Kidney (tissue), 13 donors: ENCODE measurements at regions not wholly inside any gene's neighbourhood (a gene's known extent, or its start where the extent isn't known, plus 50 kb on each side); places are given as distances from the start of the nearest gene placed in this dataset.

Source experiments
- DNase-seq, 5 donors: peaks; one replicate each; pipeline ENCODE4 v3.0.0-alpha.2; 2013 to 2020
- FAIRE-seq: peaks from 2 replicates; lab custom pipeline; 2012; peaks lifted over from hg19 to GRCh38; lab: Jason Lieb, UNC
- H3K27ac ChIP-seq, 2 donors: one replicate each; pipeline ENCODE4 v1.7.0; 2013; ENCODE audit warnings: low read depth in 2 of 2, low read length in 2 of 2, inconsistent platforms in 1 of 2
- H3K27me3 ChIP-seq: one replicate; pipeline ENCODE4 v1.7.1; 2013; ENCODE audit warnings: low read length, inconsistent platforms; ENCODE audit not compliant: control insufficient read depth, insufficient read depth
- H3K36me3 ChIP-seq, 3 donors: one replicate each; pipeline versions ENCODE4 v1.7.0 to v1.7.1; 2013; ENCODE audit warnings: low read length in 3 of 3, control low read depth in 1 of 3, inconsistent platforms in 1 of 3; ENCODE audit not compliant: insufficient read depth in 3 of 3, control insufficient read depth in 2 of 3
- H3K4me1 ChIP-seq, 3 donors: one replicate each; pipeline versions ENCODE4 v1.7.0 to v1.7.1; 2013; ENCODE audit warnings: low read length in 3 of 3, inconsistent platforms in 1 of 3, low read depth in 1 of 3; ENCODE audit not compliant: control insufficient read depth in 2 of 3, insufficient read depth in 2 of 3
- H3K4me3 ChIP-seq, 3 donors: one replicate each; pipeline versions ENCODE4 v1.7.0 to v1.8.1; 2013; ENCODE audit warnings: low read length in 3 of 3, control low read depth in 1 of 3, inconsistent platforms in 1 of 3
- H3K9ac ChIP-seq, 3 donors: one replicate each; pipeline versions ENCODE4 v1.7.0 to v1.7.1; 2013; ENCODE audit warnings: low read length in 3 of 3, control low read depth in 1 of 3, inconsistent platforms in 1 of 3
- H3K9me3 ChIP-seq, 3 donors: one replicate each; pipeline versions ENCODE4 v1.7.0 to v1.7.1; 2013; ENCODE audit warnings: low read length in 3 of 3, control low read depth in 1 of 3, inconsistent platforms in 1 of 3; ENCODE audit not compliant: control insufficient read depth in 2 of 3, insufficient read depth in 1 of 3
- intact Hi-C: fragments of 100-400 bp; cut with DNase I; formaldehyde crosslinking; loops from one replicate; pipeline ENCODE4 v1.11.1; 2022
- TF ChIP-seq, protein P1 (sequence below): IDR thresholded peaks from 3 replicates; pipeline ENCODE4 v1.5.1; 2012; ENCODE audit warnings: mild to moderate bottlenecking, moderate library complexity, borderline replicate concordance; ENCODE audit not compliant: insufficient read depth; ENCODE audit errors: extremely low read depth
- donor health status: control.
- donor health status: control.
- donor health status: control.
- donor health status: control.
- donor health status: control.
- donor health status: DM: yes; HTN: yes; CAD: no.
- donor health status: Normal renal cell carcinoma (clear cell type).

DNA sequence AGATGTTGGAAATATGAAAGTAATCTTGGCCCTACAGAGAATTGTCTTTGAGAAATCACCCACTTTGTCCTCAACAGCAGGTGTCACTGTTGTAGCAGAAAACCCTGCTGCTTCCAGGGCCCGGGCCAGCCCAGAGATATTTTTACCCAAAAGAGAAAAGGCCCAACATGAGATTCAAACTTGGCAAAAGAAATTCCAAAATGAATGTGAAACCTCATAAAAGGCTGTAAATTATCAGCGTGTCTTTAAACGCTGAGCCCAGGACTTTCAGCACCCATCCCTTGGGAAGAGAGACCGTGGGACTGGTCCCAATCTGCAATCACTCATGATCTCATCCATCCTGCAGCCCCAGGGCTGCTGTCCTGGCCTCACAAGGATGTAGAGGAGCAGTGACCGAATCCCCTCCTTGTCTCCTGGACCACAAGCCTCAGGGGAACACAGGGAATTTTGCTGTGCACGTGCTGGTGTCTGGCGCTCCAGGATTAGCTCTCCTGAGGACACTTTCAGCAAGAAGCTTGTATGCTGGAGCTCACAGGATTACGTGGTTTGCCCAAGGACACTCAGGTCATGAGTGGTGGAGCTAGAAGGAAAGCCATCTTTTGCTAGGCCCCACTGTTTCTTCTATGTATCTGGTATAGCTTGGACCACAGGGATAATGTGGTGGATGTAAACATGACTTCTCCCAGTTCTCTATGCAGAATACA lies 202.1 kb downstream of the RNF144A start:
- intact Hi-C loops: no loop called here
- no peak for FAIRE-seq
- Histone ChIP-seq H3K4me1 (no peaks in the 10 kb centered on the region), H3K9me3 (no peaks in the 10 kb centered on the region), H3K4me3 (no peak overlapping the region), H3K9ac (no peak overlapping the region), H3K27me3 (no peaks in the 10 kb centered on the region), H3K27ac (no peak overlapping the region), H3K36me3 (no peaks in the 10 kb centered on the region)
- DNase-seq: peak in 3 of 5 donors; percentile 52 to 74 (median 56)
- TF ChIP-seq, protein P1, sequence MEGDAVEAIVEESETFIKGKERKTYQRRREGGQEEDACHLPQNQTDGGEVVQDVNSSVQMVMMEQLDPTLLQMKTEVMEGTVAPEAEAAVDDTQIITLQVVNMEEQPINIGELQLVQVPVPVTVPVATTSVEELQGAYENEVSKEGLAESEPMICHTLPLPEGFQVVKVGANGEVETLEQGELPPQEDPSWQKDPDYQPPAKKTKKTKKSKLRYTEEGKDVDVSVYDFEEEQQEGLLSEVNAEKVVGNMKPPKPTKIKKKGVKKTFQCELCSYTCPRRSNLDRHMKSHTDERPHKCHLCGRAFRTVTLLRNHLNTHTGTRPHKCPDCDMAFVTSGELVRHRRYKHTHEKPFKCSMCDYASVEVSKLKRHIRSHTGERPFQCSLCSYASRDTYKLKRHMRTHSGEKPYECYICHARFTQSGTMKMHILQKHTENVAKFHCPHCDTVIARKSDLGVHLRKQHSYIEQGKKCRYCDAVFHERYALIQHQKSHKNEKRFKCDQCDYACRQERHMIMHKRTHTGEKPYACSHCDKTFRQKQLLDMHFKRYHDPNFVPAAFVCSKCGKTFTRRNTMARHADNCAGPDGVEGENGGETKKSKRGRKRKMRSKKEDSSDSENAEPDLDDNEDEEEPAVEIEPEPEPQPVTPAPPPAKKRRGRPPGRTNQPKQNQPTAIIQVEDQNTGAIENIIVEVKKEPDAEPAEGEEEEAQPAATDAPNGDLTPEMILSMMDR: peak; percentile 43

GRCh38 chr2:7121851-7122250 lies 204.6 kb downstream of the RNF144A start:
- H3K9me3 ChIP-seq: no peaks in the 10 kb centered on the region
- no peak overlapping the region for H3K9ac ChIP-seq
- FAIRE-seq: no peak
- no peak overlapping the region for H3K27ac ChIP-seq
- no peak overlapping the region for H3K4me3 ChIP-seq
- no peaks in the 10 kb centered on the region for H3K36me3 ChIP-seq
- intact Hi-C loops: no loop called here
- TF ChIP-seq, protein P1: no peak
- H3K4me1 ChIP-seq: no peaks in the 10 kb centered on the region
- no peaks in the 10 kb centered on the region for H3K27me3 ChIP-seq
- no peak for DNase-seq

- Histone ChIP-seq H3K9ac (no peak overlapping the region), H3K36me3 (no peaks in the 10 kb centered on the region), H3K4me1 (no peaks in the 10 kb centered on the region), H3K27me3 (no peaks in the 10 kb centered on the region), H3K9me3 (no peaks in the 10 kb centered on the region), H3K27ac (no peak overlapping the region), H3K4me3 (no peak overlapping the region)
- TF ChIP-seq, protein P1: no peak
- DNase-seq (no peak), FAIRE-seq (no peak)
- intact Hi-C loops: no loop called here
Observed at GRCh38 chr2:7127156-7127555, 209.9 kb downstream of the RNF144A start.
